SK-N-SH (cell line): ENCODE measurements at regions not wholly inside any gene's neighbourhood (a gene's known extent, or its start where the extent isn't known, plus 50 kb on each side); places are given as distances from the start of the nearest gene placed in this dataset.

ENCODE experiments used
- CTCF ChIA-PET: fragments of 300-600, 350-600 bp; formaldehyde crosslinking; extraction: SDS; loops from one replicate; lab custom pipeline; 2021; lab: Yijun Ruan, JAX
- POLR2A ChIA-PET: fragments of 350-600 bp; sonication (Branson Sonifier 250); formaldehyde crosslinking; extraction: SDS; loops from one replicate; lab custom pipeline; 2020; ENCODE audit warnings: antibody characterized with exemption, inconsistent platforms; lab: Yijun Ruan, JAX
- DNase-seq: peaks from one replicate; pipeline ENCODE4 v3.0.0; 2012
- H2AFZ ChIP-seq: fragments of 200-600 bp; sonication (generic); 2 replicates; pipeline ENCODE4 v1.8.1; 2016; ENCODE audit warnings: antibody characterized with exemption, mild to moderate bottlenecking, low read depth
- H3F3A ChIP-seq: fragments of 200-600 bp; sonication (generic); replicated peaks from 2 replicates; pipeline ENCODE3; 2016; ENCODE audit warnings: antibody characterized with exemption, mild to moderate bottlenecking; ENCODE audit not compliant: insufficient read depth
- H3K27ac ChIP-seq, 2 experiments: fragments of 200-500 bp in 1 of 2; fragments of 200-600 bp in 1 of 2; sonication (Bioruptor generic) in 1 of 2; sonication (generic), shearing (Covaris generic) in 1 of 2; 2 replicates each; pipeline versions ENCODE4 v1.5.1 to v1.6.1; 2014 to 2016; ENCODE audit warnings: low read depth in 2 of 2, inconsistent platforms in 1 of 2, low read length in 1 of 2, mild to moderate bottlenecking in 1 of 2, mixed read lengths in 1 of 2
- H3K27me3 ChIP-seq: fragments of 200-600 bp; sonication (generic), shearing (Covaris generic); 2 replicates; pipeline ENCODE4 v1.6.1; 2016; ENCODE audit warnings: mixed run types; ENCODE audit not compliant: insufficient read depth
- H3K36me3 ChIP-seq, 2 experiments: fragments of 200-500 bp in 1 of 2; fragments of 200-600 bp in 1 of 2; sonication (Bioruptor generic) in 1 of 2; sonication (generic) in 1 of 2; replicated peaks in 1 of 2; 2 replicates each; pipeline versions ENCODE3 to v1.5.1; 2014 to 2016; ENCODE audit warnings: low read length in 1 of 2, mild to moderate bottlenecking in 1 of 2; ENCODE audit not compliant: insufficient read depth in 2 of 2, control insufficient read depth in 1 of 2
- H3K4me1 ChIP-seq, 2 experiments: fragments of 200-500 bp in 1 of 2; fragments of 200-600 bp in 1 of 2; sonication (Bioruptor generic) in 1 of 2; sonication (generic), shearing (Covaris generic) in 1 of 2; 2 replicates each; pipeline versions ENCODE4 v1.5.1 to v1.6.1; 2014 to 2016; ENCODE audit warnings: low read depth in 1 of 2, low read length in 1 of 2, mixed run types in 1 of 2; ENCODE audit not compliant: insufficient read depth in 2 of 2, control insufficient read depth in 1 of 2
- H3K4me2 ChIP-seq: fragments of 200-600 bp; sonication (generic), shearing (Covaris generic); 2 replicates; pipeline ENCODE4 v1.6.1; 2017; ENCODE audit warnings: mixed run types
- H3K4me3 ChIP-seq, 2 experiments: fragments of 200-500 bp in 1 of 2; fragments of 200-600 bp in 1 of 2; sonication (Bioruptor generic) in 1 of 2; sonication (generic), shearing (Covaris generic) in 1 of 2; 2 replicates each; pipeline versions ENCODE4 v1.5.1 to v1.8.1; 2014 to 2016; ENCODE audit warnings: low read depth in 2 of 2, inconsistent platforms in 1 of 2, low read length in 1 of 2, mild to moderate bottlenecking in 1 of 2, mixed read lengths in 1 of 2, moderate library complexity in 1 of 2
- H3K79me2 ChIP-seq: fragments of 200-600 bp; sonication (generic); 2 replicates; pipeline ENCODE4 v1.8.1; 2017; ENCODE audit warnings: mild to moderate bottlenecking; ENCODE audit not compliant: insufficient read depth
- H3K9ac ChIP-seq: fragments of 200-600 bp; sonication (generic); 2 replicates; pipeline ENCODE4 v1.6.1; 2017; ENCODE audit warnings: mixed run types
- H3K9me2 ChIP-seq: fragments of 200-600 bp; sonication (generic); 2 replicates; pipeline ENCODE4 v1.6.1; 2017; ENCODE audit warnings: mixed run types
- H3K9me3 ChIP-seq: fragments of 200-600 bp; sonication (generic); 2 replicates; pipeline ENCODE4 v1.6.1; 2017; ENCODE audit warnings: mixed run types, mild to moderate bottlenecking, moderate library complexity
- H4K20me1 ChIP-seq: fragments of 200-600 bp; sonication (generic); 2 replicates; pipeline ENCODE4 v1.6.1; 2017; ENCODE audit warnings: mild to moderate bottlenecking, mixed run types; ENCODE audit not compliant: insufficient read depth
- ELF1 ChIP-seq: IDR thresholded peaks from 2 replicates; pipeline ENCODE4 v1.4.0; 2012
- EP300 ChIP-seq, 2 experiments: IDR thresholded peaks; 2 replicates each; pipeline versions ENCODE4 v1.4.0 to v1.6.1; 2012; ENCODE audit warnings: borderline replicate concordance in 1 of 2, low read depth in 1 of 2, low read length in 1 of 2
- EZH2phosphoT487 ChIP-seq: fragments of 200-600 bp; sonication (generic); IDR thresholded peaks from 2 replicates; pipeline ENCODE4 v1.6.1; 2017; ENCODE audit warnings: low read depth, mixed run types, mild to moderate bottlenecking, antibody characterized with exemption, moderate library complexity, borderline replicate concordance
- FOXM1 ChIP-seq: IDR thresholded peaks from 2 replicates; pipeline ENCODE4 v1.4.0; 2012; ENCODE audit warnings: low read depth, mild to moderate bottlenecking
- GABPA ChIP-seq: IDR thresholded peaks from 2 replicates; pipeline ENCODE4 v1.4.0; 2012; ENCODE audit warnings: low read depth, mild to moderate bottlenecking
- GATA2 ChIP-seq: sonication (generic); formaldehyde crosslinking; IDR thresholded peaks from 2 replicates; pipeline ENCODE4 v1.5.0; 2020; ENCODE audit warnings: mild to moderate bottlenecking, missing genetic modification reagents
- MEF2A ChIP-seq: IDR thresholded peaks from 2 replicates; pipeline ENCODE4 v1.4.0; 2012; ENCODE audit warnings: low read depth, borderline replicate concordance
- NFIC ChIP-seq: IDR thresholded peaks from 2 replicates; pipeline ENCODE4 v1.4.0; 2012; ENCODE audit warnings: borderline replicate concordance
- RAD21 ChIP-seq: IDR thresholded peaks from 2 replicates; pipeline ENCODE4 v1.6.1; 2012; ENCODE audit warnings: mild to moderate bottlenecking, low read length
- RCOR1 ChIP-seq: fragments of 150-350 bp; IDR thresholded peaks from 2 replicates; pipeline ENCODE4 v1.6.1; 2017; ENCODE audit warnings: antibody characterized with exemption, low read length
- REST ChIP-seq: IDR thresholded peaks from 2 replicates; pipeline ENCODE4 v1.6.1; 2012; ENCODE audit warnings: mild to moderate bottlenecking, low read depth, low read length, moderate library complexity
- RFX5 ChIP-seq: IDR thresholded peaks from 2 replicates; pipeline ENCODE4 v1.6.1; 2012; ENCODE audit warnings: mild to moderate bottlenecking, improper control_type of control experiment, low read length
- TEAD4 ChIP-seq: IDR thresholded peaks from 2 replicates; pipeline ENCODE4 v1.4.0; 2012; ENCODE audit warnings: mild to moderate bottlenecking, borderline replicate concordance; ENCODE audit not compliant: insufficient read depth
- USF2 ChIP-seq: fragments of 150-350 bp; IDR thresholded peaks from 2 replicates; pipeline ENCODE4 v1.6.1; 2017; ENCODE audit warnings: antibody characterized with exemption, low read length, low read depth, borderline replicate concordance
- ZBTB33 ChIP-seq: IDR thresholded peaks from 2 replicates; pipeline ENCODE4 v1.4.0; 2012; ENCODE audit warnings: low read depth, borderline replicate concordance
- WGBS: methylation state at CpG from one replicate; pipeline ENCODE4 v1.1.6; 2017; ENCODE audit warnings: low lambda C conversion rate; 5-methylcytosine and 5-hydroxymethylcytosine counted together
- TF ChIP-seq, protein P1 (sequence below): IDR thresholded peaks from 2 replicates; pipeline ENCODE4 v1.4.0; 2012; ENCODE audit warnings: low read depth, borderline replicate concordance
- TF ChIP-seq, protein P2 (sequence below): IDR thresholded peaks from 2 replicates; pipeline ENCODE4 v1.4.0; 2012; ENCODE audit warnings: low read depth

DNA sequence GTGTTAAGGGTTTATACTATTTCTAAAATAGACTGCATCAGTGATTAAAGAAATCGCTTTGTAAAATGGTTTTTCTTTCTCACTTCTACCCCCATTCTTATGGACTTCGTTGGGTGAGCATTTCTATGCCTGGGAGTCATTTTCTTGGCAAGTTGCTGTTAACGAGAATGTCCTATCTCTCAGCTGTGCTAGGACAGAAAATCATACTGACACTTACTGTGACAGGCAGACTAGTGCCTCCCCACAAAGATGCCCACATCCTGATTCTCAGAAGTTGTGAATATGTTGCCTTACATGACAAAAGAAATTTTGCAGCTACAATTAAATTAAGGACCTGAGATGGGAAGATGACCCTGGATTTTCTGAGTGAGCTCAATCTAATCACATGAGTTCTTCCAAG, 65.1 kb upstream of the NMUR2 start:
- ChIA-PET POLR2A (no interaction called here), CTCF (interaction anchor here (0.8 kb wide), 1 partner anchor 645 kb away, joined by 3 read pairs; no protein-coding TSS in a partner anchor)
- H3K4me3 ChIP-seq, result no peak overlapping the region
- no peaks in the 10 kb centered on the region for H3F3A ChIP-seq
- no peaks in the 10 kb centered on the region for H3K9me3 ChIP-seq
- H3K9ac ChIP-seq, result no peak overlapping the region
- DNase-seq, result no peak
- no peaks in the 10 kb centered on the region for H3K9me2 ChIP-seq
- no peaks in the 10 kb centered on the region for H3K36me3 ChIP-seq
- TF ChIP-seq REST (no peak), TEAD4 (no peak), GABPA (no peak), RFX5 (no peak), USF2 (no peak), RCOR1 (no peak), RAD21 (no peak), ZBTB33 (no peak), MEF2A (no peak), EP300 (IDR thresholded peaks at IDR 0.05; ENCODE audit: borderline replicate concordance in 1 of 2, low read depth in 1 of 2, low read length in 1 of 2) (no peak), ELF1 (no peak), FOXM1 (no peak), GATA2 (CRISPR knock-in tag) (no peak), NFIC (no peak), EZH2phosphoT487 (no peak)
- TF ChIP-seq, protein P1, sequence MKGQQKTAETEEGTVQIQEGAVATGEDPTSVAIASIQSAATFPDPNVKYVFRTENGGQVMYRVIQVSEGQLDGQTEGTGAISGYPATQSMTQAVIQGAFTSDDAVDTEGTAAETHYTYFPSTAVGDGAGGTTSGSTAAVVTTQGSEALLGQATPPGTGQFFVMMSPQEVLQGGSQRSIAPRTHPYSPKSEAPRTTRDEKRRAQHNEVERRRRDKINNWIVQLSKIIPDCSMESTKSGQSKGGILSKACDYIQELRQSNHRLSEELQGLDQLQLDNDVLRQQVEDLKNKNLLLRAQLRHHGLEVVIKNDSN, result no peak
- TF ChIP-seq, protein P2, sequence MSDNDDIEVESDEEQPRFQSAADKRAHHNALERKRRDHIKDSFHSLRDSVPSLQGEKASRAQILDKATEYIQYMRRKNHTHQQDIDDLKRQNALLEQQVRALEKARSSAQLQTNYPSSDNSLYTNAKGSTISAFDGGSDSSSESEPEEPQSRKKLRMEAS, result no peak
- H3K27ac ChIP-seq, result no peak overlapping the region
- no peak overlapping the region for H3K4me2 ChIP-seq
- no peaks in the 10 kb centered on the region for H3K27me3 ChIP-seq
- no peak overlapping the region for H2AFZ ChIP-seq
- H4K20me1 ChIP-seq, result no peaks in the 10 kb centered on the region
- peaks cover 0 to 3% of the 10 kb centered on the region in 2 experiments; a peak in 1 of 4 replicates for H3K4me1 ChIP-seq
- H3K79me2 ChIP-seq, result no peaks in the 10 kb centered on the region
- 5% methylated on average over 3 of the region's 3 CpGs for WGBS
